Astrocyte (in vitro differentiated cells and primary cell): ENCODE measurements at regions not wholly inside any gene's neighbourhood (a gene's known extent, or its start where the extent isn't known, plus 50 kb on each side); places are given as distances from the start of the nearest gene placed in this dataset.

ENCODE experiments used
- DNase-seq: peaks from one replicate; pipeline ENCODE4 v3.0.0-alpha.2; 2010; ENCODE audit warnings: low read depth
- FAIRE-seq: peaks from 2 replicates; lab custom pipeline; 2011; peaks lifted over from hg19 to GRCh38; lab: Jason Lieb, UNC
- H2AFZ ChIP-seq: 2 replicates; pipeline ENCODE4 v1.6.0; 2012; ENCODE audit warnings: low read depth, low read length, inconsistent platforms
- H3K27ac ChIP-seq: 2 replicates; pipeline ENCODE4 v1.5.1; 2011; ENCODE audit warnings: low read depth, low read length, inconsistent platforms
- H3K27me3 ChIP-seq: 2 replicates; pipeline ENCODE4 v1.6.0; 2011; ENCODE audit warnings: low read length, inconsistent platforms; ENCODE audit not compliant: insufficient read depth
- H3K36me3 ChIP-seq: 2 replicates; pipeline ENCODE4 v1.5.1; 2011; ENCODE audit warnings: low read length, inconsistent platforms; ENCODE audit not compliant: insufficient read depth
- H3K4me1 ChIP-seq: 2 replicates; pipeline ENCODE4 v1.5.1; 2011; ENCODE audit warnings: low read length, inconsistent platforms; ENCODE audit not compliant: insufficient read depth
- H3K4me2 ChIP-seq: 2 replicates; pipeline ENCODE4 v1.6.0; 2012; ENCODE audit warnings: low read length, inconsistent platforms
- H3K4me3 ChIP-seq: 2 replicates; pipeline ENCODE4 v1.5.1; 2011; ENCODE audit warnings: low read depth, mild to moderate bottlenecking, low read length, inconsistent platforms; ENCODE audit not compliant: insufficient read depth
- H3K79me2 ChIP-seq: 2 replicates; pipeline ENCODE4 v1.6.0; 2012; ENCODE audit warnings: mild to moderate bottlenecking, low read length, inconsistent platforms; ENCODE audit not compliant: insufficient read depth
- H3K9ac ChIP-seq: 2 replicates; pipeline ENCODE4 v1.6.0; 2012; ENCODE audit warnings: mild to moderate bottlenecking, low read length, inconsistent platforms
- H3K9me3 ChIP-seq: 2 replicates; pipeline ENCODE4 v1.5.1; 2012; ENCODE audit warnings: low read depth, mild to moderate bottlenecking, low read length, inconsistent platforms; ENCODE audit not compliant: insufficient read depth
- H4K20me1 ChIP-seq: 2 replicates; pipeline ENCODE4 v1.6.0; 2012; ENCODE audit warnings: low read length, inconsistent platforms; ENCODE audit not compliant: insufficient read depth
- H3K27ac Mint-ChIP-seq: one replicate; pipeline ENCODE4 v1.8.0; 2021; ENCODE audit warnings: mild to moderate bottlenecking, mixed read lengths; ENCODE audit not compliant: unreplicated experiment
- H3K27me3 Mint-ChIP-seq: one replicate; pipeline ENCODE4 v1.8.0; 2021; ENCODE audit warnings: low read depth, mixed read lengths; ENCODE audit not compliant: unreplicated experiment
- H3K36me3 Mint-ChIP-seq: one replicate; pipeline ENCODE4 v1.8.0; 2021; ENCODE audit warnings: low read depth, mixed read lengths; ENCODE audit not compliant: unreplicated experiment
- H3K4me1 Mint-ChIP-seq: one replicate; pipeline ENCODE4 v1.8.0; 2021; ENCODE audit warnings: low read depth, mixed read lengths; ENCODE audit not compliant: unreplicated experiment
- H3K4me3 Mint-ChIP-seq: one replicate; pipeline ENCODE4 v1.8.0; 2021; ENCODE audit warnings: mild to moderate bottlenecking, moderate library complexity, mixed read lengths; ENCODE audit not compliant: unreplicated experiment
- H3K9me3 Mint-ChIP-seq: one replicate; pipeline ENCODE4 v1.8.0; 2021; ENCODE audit warnings: mild to moderate bottlenecking, mixed read lengths; ENCODE audit not compliant: unreplicated experiment
- CTCF ChIP-seq: IDR thresholded peaks from 2 replicates; pipeline ENCODE4 v1.5.1; 2011; ENCODE audit warnings: low read depth, mild to moderate bottlenecking, inconsistent platforms, low read length, moderate library complexity; ENCODE audit not compliant: insufficient read depth
- EZH2 ChIP-seq: IDR thresholded peaks from 2 replicates; pipeline ENCODE4 v1.6.1; 2012; ENCODE audit warnings: mild to moderate bottlenecking, low read length, inconsistent platforms; ENCODE audit not compliant: insufficient read depth

DNA sequence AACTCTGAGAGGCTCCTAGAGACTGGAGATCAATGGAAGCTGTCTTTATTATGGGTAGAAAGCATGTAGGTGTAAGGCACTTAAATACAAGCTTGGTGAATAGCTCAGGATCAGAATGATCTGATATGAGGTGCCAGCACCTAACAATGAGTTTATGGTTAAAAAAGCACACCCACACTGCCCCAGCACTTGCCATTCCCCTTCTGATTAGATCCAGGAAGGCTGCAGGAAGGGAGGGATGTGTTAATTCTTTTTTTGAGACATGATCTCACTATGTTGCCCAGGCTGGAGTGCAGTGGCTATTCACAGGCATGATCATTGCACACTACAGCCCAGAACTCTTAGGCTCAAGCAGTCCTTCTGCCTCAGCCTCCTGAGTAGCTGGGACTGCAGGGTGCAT lies 71.8 kb upstream of the IVNS1ABP start:
- H3K9me3 Mint-ChIP-seq: peaks cover 5% of the 10 kb centered on the region
- Histone ChIP-seq H3K4me2 (no peak overlapping the region), H3K4me1 (no peaks in the 10 kb centered on the region), H4K20me1 (no peaks in the 10 kb centered on the region), H3K9ac (no peak overlapping the region), H3K27me3 (no peaks in the 10 kb centered on the region), H3K4me3 (no peak overlapping the region), H2AFZ (no peak overlapping the region), H3K27ac (no peak overlapping the region), H3K79me2 (no peaks in the 10 kb centered on the region), H3K9me3 (no peaks in the 10 kb centered on the region), H3K36me3 (no peaks in the 10 kb centered on the region)
- H3K27me3 Mint-ChIP-seq: no peaks in the 10 kb centered on the region
- H3K4me1 Mint-ChIP-seq: peaks cover 2% of the 10 kb centered on the region
- no peak for FAIRE-seq
- H3K36me3 Mint-ChIP-seq: no peaks in the 10 kb centered on the region
- DNase-seq: no peak
- TF ChIP-seq EZH2: no peak
- TF ChIP-seq CTCF: no peak
- H3K4me3 Mint-ChIP-seq: no peak overlapping the region
- H3K27ac Mint-ChIP-seq: no peak overlapping the region

DNA sequence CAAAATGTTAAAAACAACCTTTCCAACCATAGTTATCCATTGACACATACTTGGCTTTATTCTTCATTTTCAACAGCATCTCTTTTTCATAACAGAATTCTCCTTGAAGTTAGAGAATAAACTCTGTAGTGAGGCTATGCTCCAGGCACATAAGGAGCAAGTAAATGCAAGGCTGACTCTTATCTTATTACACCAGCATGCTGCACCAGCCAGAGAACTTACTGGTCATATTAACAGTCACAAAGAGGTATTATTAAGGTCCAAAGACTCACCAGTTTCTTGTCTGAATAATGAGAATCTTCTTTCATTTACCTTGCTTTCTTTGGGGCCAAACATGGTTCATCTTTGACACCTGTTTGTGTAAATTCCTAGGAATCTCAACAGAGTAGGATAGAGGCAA lies 71.3 kb upstream of the IVNS1ABP start:
- FAIRE-seq: no peak

More for the DNA sequence above, 71.3 kb upstream of the IVNS1ABP start:
- H3K36me3 ChIP-seq: no peaks in the 10 kb centered on the region
- DNase-seq: no peak
- H3K27me3 ChIP-seq: no peaks in the 10 kb centered on the region
- no peak overlapping the region for H3K4me3 ChIP-seq
- no peak overlapping the region for H3K9ac ChIP-seq
- H2AFZ ChIP-seq: no peak overlapping the region
- Mint-ChIP-seq H3K4me3 (no peak overlapping the region), H3K27me3 (no peaks in the 10 kb centered on the region), H3K4me1 (peaks cover 2% of the 10 kb centered on the region), H3K36me3 (no peaks in the 10 kb centered on the region), H3K27ac (no peak overlapping the region), H3K9me3 (peaks cover 5% of the 10 kb centered on the region)
- TF ChIP-seq EZH2 (no peak), CTCF (no peak)
- no peak overlapping the region for H3K4me2 ChIP-seq
- no peaks in the 10 kb centered on the region for H3K79me2 ChIP-seq
- no peak overlapping the region for H3K27ac ChIP-seq
- no peaks in the 10 kb centered on the region for H3K4me1 ChIP-seq
- H4K20me1 ChIP-seq: no peaks in the 10 kb centered on the region
- no peaks in the 10 kb centered on the region for H3K9me3 ChIP-seq
